HCT116 (cell line): ENCODE measurements at regions not wholly inside any gene's neighbourhood (a gene's known extent, or its start where the extent isn't known, plus 50 kb on each side); places are given as distances from the start of the nearest gene placed in this dataset.

Source experiments
- ATAC-seq: fragments of 200-7000 bp; cut with Tn5 transposase; 2 replicates; pipeline ENCODE4 v1.9.1; 2020; ENCODE audit warnings: mild to moderate bottlenecking, moderate library complexity
- BruUV-seq: library from RNA; stranded (reverse); fragments of 400-500 nt; replicated peaks from 2 replicates; lab custom pipeline; 2021; lab: Mats Ljungman, UMichigan
- CTCF ChIA-PET: fragments of 300-600 bp; sonication (Branson Sonifier 250); formaldehyde crosslinking; loops from one replicate; lab custom pipeline; 2021; ENCODE audit warnings: antibody characterized with exemption; lab: Charles Lee
- POLR2A ChIA-PET: fragments of 300-600, 350-600 bp; sonication (Branson Sonifier 250); formaldehyde crosslinking; loops from one replicate; lab custom pipeline; 2021; ENCODE audit warnings: antibody characterized with exemption; lab: Charles Lee
- RAD21 ChIA-PET, 2 experiments: fragments of 300-600 bp; sonication (Branson Sonifier 250); formaldehyde crosslinking; loops; one replicate each; lab custom pipeline; 2023; ENCODE audit warnings: low total read pairs in 2 of 2; ENCODE audit not compliant: uncharacterized antibody in 2 of 2, unreplicated experiment in 2 of 2, low non-redundant PET in 1 of 2; lab: Charles Lee
- DNase-seq: peaks from one replicate; pipeline ENCODE4 v3.0.0-alpha.2; 2010; ENCODE audit warnings: low read depth, low spot score
- H2AFZ ChIP-seq: fragments of 200-600 bp; shearing (Covaris generic), sonication (generic); 2 replicates; pipeline ENCODE4 v1.6.1; 2017; ENCODE audit warnings: low read depth, mixed run types, mixed read lengths, antibody characterized with exemption, low read length; ENCODE audit not compliant: poor library complexity, severe bottlenecking
- H3K27ac ChIP-seq: 2 replicates; pipeline ENCODE4 v1.5.1; 2012; ENCODE audit warnings: low read depth, low read length
- H3K27me3 ChIP-seq: fragments of 200-600 bp; sonication (generic); 2 replicates; pipeline ENCODE4 v1.6.1; 2016; ENCODE audit warnings: mixed run types, low read length, mixed read lengths; ENCODE audit not compliant: insufficient read depth
- H3K36me3 ChIP-seq, 2 experiments: fragments of 200-500 bp in 1 of 2; fragments of 200-600 bp in 1 of 2; sonication (Bioruptor generic) in 1 of 2; sonication (generic) in 1 of 2; 2 replicates each; pipeline versions ENCODE4 v1.5.1 to v1.6.1; 2014 to 2016; ENCODE audit warnings: low read length in 2 of 2, inconsistent platforms in 1 of 2, mixed read lengths in 1 of 2, mixed run types in 1 of 2; ENCODE audit not compliant: insufficient read depth in 2 of 2, control insufficient read depth in 1 of 2
- H3K4me1 ChIP-seq, 2 experiments: fragments of 200-600 bp in 1 of 2; sonication (generic) in 1 of 2; 2 replicates each; pipeline versions ENCODE4 v1.5.1 to v1.6.1; 2012 to 2017; ENCODE audit warnings: low read length in 2 of 2, inconsistent platforms in 1 of 2, mild to moderate bottlenecking in 1 of 2, mixed read lengths in 1 of 2, mixed run types in 1 of 2, moderate library complexity in 1 of 2; ENCODE audit not compliant: insufficient read depth in 2 of 2, control insufficient read depth in 1 of 2
- H3K4me2 ChIP-seq: fragments of 200-600 bp; sonication (generic); 2 replicates; pipeline ENCODE4 v1.6.1; 2017; ENCODE audit warnings: mixed run types, low read length, mixed read lengths
- H3K4me3 ChIP-seq, 2 experiments: fragments of 200-600 bp in 1 of 2; sonication (generic) in 1 of 2; replicated peaks in 1 of 2; 2 replicates each; pipeline ENCODE4 v1.5.1; 2011 to 2016; ENCODE audit warnings: low read length in 2 of 2, control low read depth in 1 of 2, low read depth in 1 of 2, mild to moderate bottlenecking in 1 of 2, mixed read lengths in 1 of 2, mixed run types in 1 of 2
- H3K79me2 ChIP-seq: fragments of 200-600 bp; sonication (generic); 2 replicates; pipeline ENCODE4 v1.6.1; 2017; ENCODE audit warnings: mild to moderate bottlenecking, mixed run types, low read length, moderate library complexity, mixed read lengths; ENCODE audit not compliant: insufficient read depth
- H3K9ac ChIP-seq: fragments of 200-600 bp; sonication (generic); 2 replicates; pipeline ENCODE4 v1.6.1; 2016; ENCODE audit warnings: low read length, mixed read lengths
- H3K9me2 ChIP-seq: fragments of 200-600 bp; sonication (generic), shearing (Covaris generic); 2 replicates; pipeline ENCODE4 v1.6.1; 2017; ENCODE audit warnings: mixed run types, mild to moderate bottlenecking, moderate library complexity; ENCODE audit not compliant: insufficient read depth
- H3K9me3 ChIP-seq, 2 experiments: fragments of 200-500 bp in 1 of 2; fragments of 200-600 bp in 1 of 2; sonication (Bioruptor generic) in 1 of 2; sonication (generic) in 1 of 2; 2 replicates each; pipeline ENCODE4 v1.6.1; 2014 to 2017; ENCODE audit warnings: low read length in 2 of 2, mixed read lengths in 2 of 2, inconsistent platforms in 1 of 2, low read depth in 1 of 2, mild to moderate bottlenecking in 1 of 2, mixed run types in 1 of 2, moderate library complexity in 1 of 2; ENCODE audit not compliant: control insufficient read depth in 1 of 2, insufficient read depth in 1 of 2
- H4K20me1 ChIP-seq: fragments of 200-600 bp; sonication (generic), shearing (Covaris generic); 2 replicates; pipeline ENCODE4 v1.6.1; 2017; ENCODE audit warnings: mixed run types, mild to moderate bottlenecking, moderate library complexity; ENCODE audit not compliant: insufficient read depth
- EZH2phosphoT487 ChIP-seq: fragments of 200-600 bp; IDR thresholded peaks from 2 replicates; pipeline ENCODE4 v1.6.1; 2018; ENCODE audit warnings: antibody characterized with exemption, borderline replicate concordance
- MAX ChIP-seq: IDR thresholded peaks from 2 replicates; pipeline ENCODE4 v1.6.1; 2012
- POLR2A ChIP-seq: IDR thresholded peaks from 2 replicates; pipeline ENCODE4 v1.7.0; 2011; ENCODE audit warnings: borderline replicate concordance; ENCODE audit not compliant: insufficient read depth, insufficient read length; ENCODE audit errors: extremely low read depth
- RAD21 ChIP-seq: IDR thresholded peaks from 2 replicates; pipeline ENCODE4 v1.6.1; 2012; ENCODE audit warnings: low read depth, mild to moderate bottlenecking
- REST ChIP-seq: IDR thresholded peaks from 2 replicates; pipeline ENCODE4 v1.6.1; 2012; ENCODE audit warnings: low read depth
- ZBTB33 ChIP-seq: IDR thresholded peaks from 2 replicates; pipeline ENCODE4 v1.6.1; 2011; ENCODE audit warnings: mild to moderate bottlenecking, low read length, moderate library complexity; ENCODE audit not compliant: insufficient replicate concordance; ENCODE audit errors: extremely low read depth
- ZFX ChIP-seq: fragments of 450-650 bp; IDR thresholded peaks from 2 replicates; pipeline ENCODE4 v1.6.1; 2017
- intact Hi-C: fragments of 100-400 bp; cut with micrococcal nuclease; formaldehyde crosslinking; loops from 2 replicates; pipeline ENCODE4 v1.10.0; 2022

- POLR2A ChIA-PET = no interaction called here
- Histone ChIP-seq H3K79me2 (no peaks in the 10 kb centered on the region), H3K27me3 (no peaks in the 10 kb centered on the region), H2AFZ (no peak overlapping the region), H4K20me1 (no peaks in the 10 kb centered on the region), H3K4me3 (no peak overlapping the region), H3K36me3 (no peaks in the 10 kb centered on the region), H3K4me1 (no peaks in the 10 kb centered on the region), H3K27ac (no peak overlapping the region), H3K4me2 (no peak overlapping the region), H3K9me2 (no peaks in the 10 kb centered on the region), H3K9ac (no peak overlapping the region), H3K9me3 (peaks cover 4 to 8% of the 10 kb centered on the region in 2 experiments; a peak in 2 of 4 replicates)
- RAD21 ChIA-PET = no interaction called here
- no TSS peak for BruUV-seq
- no peak for ATAC-seq
- DNase-seq = no peak
- intact Hi-C loops = no loop called here
- TF ChIP-seq ZFX = no peak
- TF ChIP-seq RAD21 = no peak
- TF ChIP-seq ZBTB33 = no peak
- no peak for TF ChIP-seq MAX
- no peak for TF ChIP-seq POLR2A
- TF ChIP-seq REST = no peak
- no peak for TF ChIP-seq EZH2phosphoT487
- CTCF ChIA-PET = no interaction called here
These were observed 1258.2 kb upstream of the EYS start for GRCh38 chr6:66965227-66965626.
